Kidney (tissue), 13 donors: ENCODE measurements at regions not wholly inside any gene's neighbourhood (a gene's known extent, or its start where the extent isn't known, plus 50 kb on each side); places are given as distances from the start of the nearest gene placed in this dataset.

ENCODE experiments used
- DNase-seq, 5 donors: peaks; one replicate each; pipeline ENCODE4 v3.0.0-alpha.2; 2013 to 2020
- FAIRE-seq: peaks from 2 replicates; lab custom pipeline; 2012; peaks lifted over from hg19 to GRCh38; lab: Jason Lieb, UNC
- H3K27ac ChIP-seq, 2 donors: one replicate each; pipeline ENCODE4 v1.7.0; 2013; ENCODE audit warnings: low read depth in 2 of 2, low read length in 2 of 2, inconsistent platforms in 1 of 2
- H3K27me3 ChIP-seq: one replicate; pipeline ENCODE4 v1.7.1; 2013; ENCODE audit warnings: low read length, inconsistent platforms; ENCODE audit not compliant: control insufficient read depth, insufficient read depth
- H3K36me3 ChIP-seq, 3 donors: one replicate each; pipeline versions ENCODE4 v1.7.0 to v1.7.1; 2013; ENCODE audit warnings: low read length in 3 of 3, control low read depth in 1 of 3, inconsistent platforms in 1 of 3; ENCODE audit not compliant: insufficient read depth in 3 of 3, control insufficient read depth in 2 of 3
- H3K4me1 ChIP-seq, 3 donors: one replicate each; pipeline versions ENCODE4 v1.7.0 to v1.7.1; 2013; ENCODE audit warnings: low read length in 3 of 3, inconsistent platforms in 1 of 3, low read depth in 1 of 3; ENCODE audit not compliant: control insufficient read depth in 2 of 3, insufficient read depth in 2 of 3
- H3K4me3 ChIP-seq, 3 donors: one replicate each; pipeline versions ENCODE4 v1.7.0 to v1.8.1; 2013; ENCODE audit warnings: low read length in 3 of 3, control low read depth in 1 of 3, inconsistent platforms in 1 of 3
- H3K9ac ChIP-seq, 3 donors: one replicate each; pipeline versions ENCODE4 v1.7.0 to v1.7.1; 2013; ENCODE audit warnings: low read length in 3 of 3, control low read depth in 1 of 3, inconsistent platforms in 1 of 3
- H3K9me3 ChIP-seq, 3 donors: one replicate each; pipeline versions ENCODE4 v1.7.0 to v1.7.1; 2013; ENCODE audit warnings: low read length in 3 of 3, control low read depth in 1 of 3, inconsistent platforms in 1 of 3; ENCODE audit not compliant: control insufficient read depth in 2 of 3, insufficient read depth in 1 of 3
- CTCF ChIP-seq: IDR thresholded peaks from 3 replicates; pipeline ENCODE4 v1.5.1; 2012; ENCODE audit warnings: mild to moderate bottlenecking, moderate library complexity, borderline replicate concordance; ENCODE audit not compliant: insufficient read depth; ENCODE audit errors: extremely low read depth
- intact Hi-C: fragments of 100-400 bp; cut with DNase I; formaldehyde crosslinking; loops from one replicate; pipeline ENCODE4 v1.11.1; 2022
- donor health status: control.
- donor health status: control.
- donor health status: control.
- donor health status: control.
- donor health status: control.
- donor health status: DM: yes; HTN: yes; CAD: no.
- donor health status: Normal renal cell carcinoma (clear cell type).

GRCh38 chr2:76544901-76545300 is 834.2 kb upstream of the GCFC2 start:
- no peak overlapping the region for H3K9ac ChIP-seq
- intact Hi-C loops, result no loop called here
- FAIRE-seq, result no peak
- H3K27ac ChIP-seq, result no peak overlapping the region
- no peaks in the 10 kb centered on the region for H3K9me3 ChIP-seq
- no peak overlapping the region for H3K4me3 ChIP-seq
- H3K36me3 ChIP-seq, result no peaks in the 10 kb centered on the region
- no peak for DNase-seq
- no peaks in the 10 kb centered on the region for H3K4me1 ChIP-seq
- H3K27me3 ChIP-seq, result no peaks in the 10 kb centered on the region
- TF ChIP-seq CTCF, result no peak

- FAIRE-seq (no peak), DNase-seq (no peak)
- Histone ChIP-seq H3K27ac (no peak overlapping the region), H3K4me1 (no peaks in the 10 kb centered on the region), H3K9ac (no peak overlapping the region), H3K4me3 (no peak overlapping the region), H3K27me3 (no peaks in the 10 kb centered on the region), H3K36me3 (no peaks in the 10 kb centered on the region), H3K9me3 (no peaks in the 10 kb centered on the region)
- no peak for TF ChIP-seq CTCF
- intact Hi-C loops, result no loop called here
These were observed 806.8 kb upstream of the GCFC2 start for GRCh38 chr2:76517574-76517909.

DNA sequence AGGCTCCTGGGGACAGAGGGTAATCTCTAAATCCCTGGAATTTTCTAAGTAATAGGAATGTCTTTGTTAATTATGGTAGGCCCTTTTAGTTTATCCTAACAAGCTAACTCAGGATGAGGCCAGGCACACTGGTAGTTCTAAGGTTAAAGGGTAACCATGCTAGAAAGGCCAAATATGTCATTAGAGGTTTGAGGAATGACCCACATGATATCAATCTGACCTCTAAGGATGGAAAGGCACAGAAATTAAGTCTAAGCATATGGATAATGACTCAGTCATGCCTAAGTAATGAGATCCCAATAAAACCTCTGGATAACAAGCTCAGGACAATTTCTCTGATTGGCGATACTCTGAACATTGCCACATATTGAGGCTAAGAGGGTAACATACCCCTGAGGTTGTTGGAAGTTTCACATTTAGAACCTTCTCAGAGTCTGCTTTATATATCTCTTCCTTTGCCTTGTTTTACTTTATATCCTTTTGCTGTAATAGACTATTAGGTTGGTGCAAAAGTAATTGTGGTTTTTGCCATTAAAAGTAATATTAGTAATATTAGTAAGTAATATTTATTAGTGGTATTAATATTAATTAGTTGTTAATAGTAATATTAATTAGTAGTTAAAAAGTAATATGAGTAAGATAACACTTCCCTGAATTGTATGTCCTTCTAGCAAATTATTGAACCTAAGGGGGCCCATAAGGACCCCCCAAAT is 806.3 kb upstream of the GCFC2 start:
- no peak overlapping the region for H3K4me3 ChIP-seq
- intact Hi-C loops, result no loop called here
- FAIRE-seq (no peak), DNase-seq (no peak)
- no peak overlapping the region for H3K27ac ChIP-seq
- no peaks in the 10 kb centered on the region for H3K9me3 ChIP-seq
- H3K36me3 ChIP-seq, result no peaks in the 10 kb centered on the region
- no peaks in the 10 kb centered on the region for H3K27me3 ChIP-seq
- no peak for TF ChIP-seq CTCF
- H3K9ac ChIP-seq, result no peak overlapping the region
- H3K4me1 ChIP-seq, result no peaks in the 10 kb centered on the region
